PC-3 (cell line): ENCODE measurements at regions not wholly inside any gene's neighbourhood (a gene's known extent, or its start where the extent isn't known, plus 50 kb on each side); places are given as distances from the start of the nearest gene placed in this dataset.

Experiments used
- ATAC-seq: fragments of 200-7000 bp; cut with Tn5 transposase; 2 replicates; pipeline ENCODE4 v1.9.1; 2020; ENCODE audit warnings: mild to moderate bottlenecking, moderate library complexity
- BruUV-seq: library from RNA; stranded (reverse); fragments of 400-500 nt; replicated peaks from 2 replicates; lab custom pipeline; 2021; lab: Mats Ljungman, UMichigan
- CTCF ChIA-PET: fragments of 300-600 bp; sonication (Branson Sonifier 250); formaldehyde crosslinking; loops from one replicate; lab custom pipeline; 2022; ENCODE audit warnings: antibody characterized with exemption; lab: Charles Lee
- POLR2A ChIA-PET: fragments of 300-600 bp; sonication (Branson Sonifier 250); formaldehyde crosslinking; loops from one replicate; lab custom pipeline; 2022; ENCODE audit warnings: antibody characterized with exemption; ENCODE audit not compliant: unreplicated experiment; lab: Charles Lee
- DNase-seq: peaks from one replicate; pipeline ENCODE4 v3.0.0-alpha.2; 2015
- H2AFZ ChIP-seq: fragments of 300-600 bp; sonication (generic); 2 replicates; pipeline ENCODE4 v1.6.0; 2016; ENCODE audit warnings: antibody characterized with exemption, low read length
- H3F3A ChIP-seq: fragments of 300-600 bp; sonication (generic); one replicate; pipeline ENCODE4 v1.6.0; 2017; ENCODE audit warnings: antibody characterized with exemption, low read length, control low read depth, mild to moderate bottlenecking; ENCODE audit not compliant: unreplicated experiment
- H3K27ac ChIP-seq: fragments of 300-600 bp; sonication (generic); 2 replicates; pipeline ENCODE4 v1.5.1; 2016; ENCODE audit warnings: mild to moderate bottlenecking, low read length
- H3K27me3 ChIP-seq: fragments of 300-600 bp; sonication (generic); 2 replicates; pipeline ENCODE4 v1.6.1; 2016; ENCODE audit warnings: low read length, mixed read lengths
- H3K36me3 ChIP-seq: fragments of 300-600 bp; sonication (generic); 2 replicates; pipeline ENCODE4 v1.6.1; 2016; ENCODE audit warnings: low read depth, mixed run types, low read length, mixed read lengths
- H3K4me1 ChIP-seq: fragments of 300-600 bp; sonication (generic); 2 replicates; pipeline ENCODE4 v1.5.1; 2016; ENCODE audit warnings: low read length; ENCODE audit not compliant: insufficient read depth
- H3K4me2 ChIP-seq: fragments of 300-600 bp; sonication (generic); 2 replicates; pipeline ENCODE4 v1.6.0; 2016; ENCODE audit warnings: low read length
- H3K4me3 ChIP-seq: fragments of 300-600 bp; sonication (generic); 2 replicates; pipeline ENCODE4 v1.5.1; 2016; ENCODE audit warnings: mild to moderate bottlenecking, low read length, mixed read lengths
- H3K79me2 ChIP-seq: fragments of 300-600 bp; sonication (generic); 2 replicates; pipeline ENCODE4 v1.6.1; 2017; ENCODE audit warnings: low read length, mixed read lengths
- H3K9ac ChIP-seq: fragments of 300-600 bp; sonication (generic); 2 replicates; pipeline ENCODE4 v1.6.0; 2016; ENCODE audit warnings: mild to moderate bottlenecking, low read length
- H3K9me2 ChIP-seq: fragments of 300-600 bp; sonication (generic); replicated peaks from 2 replicates; pipeline ENCODE4 v1.6.1; 2016; ENCODE audit warnings: mixed run types, low read length, mixed read lengths
- H3K9me3 ChIP-seq: fragments of 300-600 bp; sonication (generic); 2 replicates; pipeline ENCODE4 v1.6.1; 2016; ENCODE audit warnings: low read length, mixed read lengths
- H4K20me1 ChIP-seq: fragments of 300-600 bp; sonication (generic); 2 replicates; pipeline ENCODE4 v1.6.1; 2016; ENCODE audit warnings: low read length, mixed read lengths
- CTCF ChIP-seq: fragments of 300-600 bp; sonication (generic); conservative IDR thresholded peaks from 2 replicates; pipeline ENCODE4 v1.5.1; 2017; ENCODE audit warnings: antibody characterized with exemption, low read depth, mild to moderate bottlenecking, low read length
- EZH2 ChIP-seq: fragments of 300-600 bp; sonication (generic); IDR thresholded peaks from one replicate; pipeline ENCODE4 v1.6.1; 2017; ENCODE audit warnings: antibody characterized with exemption, mild to moderate bottlenecking, low read length; ENCODE audit not compliant: unreplicated experiment
- EZH2phosphoT487 ChIP-seq: fragments of 300-600 bp; sonication (generic); IDR thresholded peaks from 2 replicates; pipeline ENCODE4 v1.6.1; 2018; ENCODE audit warnings: mild to moderate bottlenecking, antibody characterized with exemption, low read length, borderline replicate concordance
- intact Hi-C: fragments of 100-400 bp; cut with micrococcal nuclease; formaldehyde crosslinking; loops from 2 replicates; pipeline ENCODE4 v1.9.0; 2023

- no peak overlapping the region for H2AFZ ChIP-seq
Measured at GRCh38 chr12:4056910-4057845, 184.0 kb upstream of the PARP11 start.

GRCh38 chr12:4054630-4055029 lies 181.4 kb upstream of the PARP11 start:
- no peak for ATAC-seq
- CTCF ChIA-PET, result no interaction called here
- Histone ChIP-seq H3K4me1 (no peaks in the 10 kb centered on the region), H3F3A (no peaks in the 10 kb centered on the region), H3K9me2 (no peaks in the 10 kb centered on the region), H3K4me2 (no peak overlapping the region), H3K27me3 (peaks cover 33% of the 10 kb centered on the region), H3K9ac (no peak overlapping the region), H3K27ac (no peak overlapping the region), H3K79me2 (no peaks in the 10 kb centered on the region), H3K9me3 (no peaks in the 10 kb centered on the region), H3K36me3 (no peaks in the 10 kb centered on the region), H2AFZ (no peak overlapping the region), H4K20me1 (no peaks in the 10 kb centered on the region), H3K4me3 (no peak overlapping the region)
- TF ChIP-seq EZH2 (no peak), CTCF (no peak), EZH2phosphoT487 (no peak)
- intact Hi-C loops, result no loop called here
- POLR2A ChIA-PET, result no interaction called here
- DNase-seq, result no peak
- BruUV-seq, result no TSS peak

More at GRCh38 chr12:4056910-4057845, 184.0 kb upstream of the PARP11 start:
- DNase-seq (no peak), ATAC-seq (no peak)
- H3K4me1 ChIP-seq, result no peaks in the 10 kb centered on the region
- no peak overlapping the region for H3K9ac ChIP-seq
- no peaks in the 10 kb centered on the region for H4K20me1 ChIP-seq
- H3K4me3 ChIP-seq, result no peak overlapping the region
- no peaks in the 10 kb centered on the region for H3F3A ChIP-seq
- no TSS peak for BruUV-seq
- H3K79me2 ChIP-seq, result no peaks in the 10 kb centered on the region
- no peaks in the 10 kb centered on the region for H3K36me3 ChIP-seq
- no peak overlapping the region for H3K27ac ChIP-seq
- no peak overlapping the region for H3K4me2 ChIP-seq
- POLR2A ChIA-PET, result interaction anchor here (0.6 kb wide), 1 partner anchor 526 kb away, joined by 5 read pairs; no protein-coding TSS in a partner anchor
- CTCF ChIA-PET, result no interaction called here
- TF ChIP-seq EZH2 (no peak), EZH2phosphoT487 (no peak), CTCF (no peak)
- no peaks in the 10 kb centered on the region for H3K9me3 ChIP-seq
- intact Hi-C loops, result no loop called here
- no peaks in the 10 kb centered on the region for H3K9me2 ChIP-seq
- H3K27me3 ChIP-seq, result peaks cover 23% of the 10 kb centered on the region

- Histone ChIP-seq H3K4me3 (no peak overlapping the region), H3K9me2 (no peaks in the 10 kb centered on the region), H3K4me1 (no peaks in the 10 kb centered on the region), H2AFZ (no peak overlapping the region), H4K20me1 (no peaks in the 10 kb centered on the region), H3K4me2 (no peak overlapping the region), H3K79me2 (no peaks in the 10 kb centered on the region), H3F3A (no peaks in the 10 kb centered on the region), H3K27ac (no peak overlapping the region), H3K9me3 (no peaks in the 10 kb centered on the region), H3K36me3 (no peaks in the 10 kb centered on the region), H3K27me3 (peaks cover 39% of the 10 kb centered on the region), H3K9ac (no peak overlapping the region)
- DNase-seq (no peak), ATAC-seq (no peak)
- POLR2A ChIA-PET, result no interaction called here
- intact Hi-C loops, result no loop called here
- TF ChIP-seq CTCF (no peak), EZH2phosphoT487 (no peak), EZH2 (no peak)
- CTCF ChIA-PET, result no interaction called here
- no TSS peak for BruUV-seq
Measured at GRCh38 chr12:4052691-4053090, 179.5 kb upstream of the PARP11 start.
